ENCODE measurements at regions not wholly inside any gene's neighbourhood (a gene's known extent, or its start where the extent isn't known, plus 50 kb on each side); places are given as distances from the start of the nearest gene placed in this dataset.
A peak's percentile ranks its signal among the peaks of the same experiment; 100 is the strongest.

DNA sequence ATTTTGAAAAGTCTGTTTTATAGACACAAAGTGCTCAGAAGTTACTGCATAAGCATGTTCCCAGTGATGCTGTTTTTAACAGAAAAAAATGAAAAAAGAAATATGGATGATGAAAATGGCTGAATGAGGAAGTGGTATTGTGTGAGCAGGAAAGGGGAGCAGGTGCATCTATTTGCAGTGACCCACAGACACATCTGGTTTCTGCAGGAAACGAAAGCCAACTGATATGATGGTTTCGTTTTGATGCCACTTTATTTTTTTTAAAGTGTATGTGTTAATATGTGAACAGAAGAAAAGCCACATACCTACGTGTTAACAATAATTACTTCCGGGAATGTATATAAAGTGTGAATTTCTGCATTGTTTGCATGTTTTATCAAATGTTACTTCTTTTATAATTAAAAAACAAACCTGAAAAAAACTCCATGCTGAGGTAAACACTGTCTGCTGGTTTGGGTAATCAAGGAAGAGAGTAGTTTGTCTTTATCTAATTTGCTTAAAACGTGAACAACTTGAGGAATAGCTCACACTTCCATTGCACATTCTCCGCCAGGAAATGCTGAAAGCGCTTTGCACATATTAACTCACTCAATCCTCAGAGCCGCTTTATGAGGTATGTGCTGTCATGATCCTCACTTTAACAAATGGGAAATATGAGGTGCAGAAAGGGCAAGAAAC, 1335.9 kb downstream of the TBC1D22A start:
- no peak for TF ChIP-seq POLR2A (IDR thresholded peaks at IDR 0.05)
- TF ChIP-seq, protein P1, sequence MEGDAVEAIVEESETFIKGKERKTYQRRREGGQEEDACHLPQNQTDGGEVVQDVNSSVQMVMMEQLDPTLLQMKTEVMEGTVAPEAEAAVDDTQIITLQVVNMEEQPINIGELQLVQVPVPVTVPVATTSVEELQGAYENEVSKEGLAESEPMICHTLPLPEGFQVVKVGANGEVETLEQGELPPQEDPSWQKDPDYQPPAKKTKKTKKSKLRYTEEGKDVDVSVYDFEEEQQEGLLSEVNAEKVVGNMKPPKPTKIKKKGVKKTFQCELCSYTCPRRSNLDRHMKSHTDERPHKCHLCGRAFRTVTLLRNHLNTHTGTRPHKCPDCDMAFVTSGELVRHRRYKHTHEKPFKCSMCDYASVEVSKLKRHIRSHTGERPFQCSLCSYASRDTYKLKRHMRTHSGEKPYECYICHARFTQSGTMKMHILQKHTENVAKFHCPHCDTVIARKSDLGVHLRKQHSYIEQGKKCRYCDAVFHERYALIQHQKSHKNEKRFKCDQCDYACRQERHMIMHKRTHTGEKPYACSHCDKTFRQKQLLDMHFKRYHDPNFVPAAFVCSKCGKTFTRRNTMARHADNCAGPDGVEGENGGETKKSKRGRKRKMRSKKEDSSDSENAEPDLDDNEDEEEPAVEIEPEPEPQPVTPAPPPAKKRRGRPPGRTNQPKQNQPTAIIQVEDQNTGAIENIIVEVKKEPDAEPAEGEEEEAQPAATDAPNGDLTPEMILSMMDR (IDR thresholded peaks at IDR 0.05): no peak
- no peaks in the 10 kb centered on the region for H3K4me1 ChIP-seq

GRCh38 chr22:48097723-48098122, 1335.3 kb downstream of the TBC1D22A start:
- Histone ChIP-seq H3K4me1 (no peaks in the 10 kb centered on the region), H3K27me3 (peaks cover 0 to 38% (median 8%) of the 10 kb centered on the region in 9 donors), H3K36me3 (no peaks in the 10 kb centered on the region), H3K27ac (peak overlapping the region in 1 of 12 donors; percentile 68), H3K4me3 (no peak overlapping the region), H3K9me3 (no peaks in the 10 kb centered on the region)
- TF ChIP-seq, protein P1 (IDR thresholded peaks at IDR 0.05): no peak
- TF ChIP-seq POLR2A (IDR thresholded peaks at IDR 0.05): no peak
- no peak for ATAC-seq
- intact Hi-C loops (cut with DNase I): no loop called here
- WGBS, 4 donors: 59 to 75% (median 64%) methylated on average over 6 to 7 of the region's 7 CpGs
- no peak for DNase-seq

More for the DNA sequence above, 1335.9 kb downstream of the TBC1D22A start:
- no peaks in the 10 kb centered on the region for H3K9me3 ChIP-seq
- 61 to 67% (median 63%) methylated on average over 8 of the region's 8 CpGs for WGBS, 4 donors
- intact Hi-C loops (cut with DNase I): no loop called here
- DNase-seq (no peak), ATAC-seq (no peak)
- no peaks in the 10 kb centered on the region for H3K36me3 ChIP-seq
- peak overlapping the region in 1 of 12 donors; percentile 68 for H3K27ac ChIP-seq
- no peak overlapping the region for H3K4me3 ChIP-seq
- H3K27me3 ChIP-seq: peaks cover 0 to 35% (median 8%) of the 10 kb centered on the region in 9 donors

DNA sequence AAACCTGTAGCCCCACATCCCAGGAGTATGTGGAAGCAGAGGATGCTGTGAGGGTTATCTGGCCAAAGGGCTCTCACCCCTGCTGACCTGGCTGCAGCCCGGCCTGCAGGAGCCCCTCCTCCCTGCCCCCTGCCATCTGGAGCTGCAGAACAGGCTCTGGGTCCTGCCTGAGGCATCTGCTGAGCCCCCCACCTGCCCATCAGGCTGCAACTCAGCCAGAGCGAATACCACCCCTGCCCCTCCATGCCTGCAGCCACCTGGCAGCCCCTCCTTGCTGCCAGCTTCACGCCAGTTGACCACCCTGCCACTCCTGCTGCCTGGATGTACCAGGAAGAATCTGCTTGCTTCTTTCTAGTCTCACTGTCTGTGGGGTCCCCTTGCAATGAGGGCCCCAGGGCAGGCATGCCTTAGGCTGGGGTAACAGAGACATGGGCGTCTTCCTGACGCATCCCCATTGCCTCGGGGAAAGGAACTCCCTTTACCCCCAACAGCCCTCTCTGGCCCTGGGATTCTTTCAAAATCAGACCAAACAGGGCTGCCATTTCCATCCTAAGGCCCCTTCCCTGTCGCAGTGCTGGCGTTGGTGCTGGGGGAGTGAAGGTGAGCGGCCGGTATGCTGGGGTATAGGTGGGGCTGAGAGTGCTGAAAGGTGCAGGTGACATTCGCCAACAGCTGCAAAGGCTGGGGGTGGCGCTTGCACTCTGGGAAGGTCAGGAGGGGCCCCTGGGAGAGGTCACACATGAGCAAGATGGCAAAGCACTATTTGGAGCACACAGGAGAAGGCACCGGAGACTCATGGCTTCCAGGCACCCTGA, 1334.6 kb downstream of the TBC1D22A start:
- Histone ChIP-seq H3K9me3 (no peaks in the 10 kb centered on the region), H3K27me3 (peaks cover 0 to 34% (median 6%) of the 10 kb centered on the region in 9 donors)

GRCh38 chr22:48096411-48096810, 1334.0 kb downstream of the TBC1D22A start:
- no peaks in the 10 kb centered on the region for H3K36me3 ChIP-seq
- peaks cover 0 to 29% (median 8%) of the 10 kb centered on the region in 9 donors for H3K27me3 ChIP-seq
- WGBS, 4 donors: 58 to 79% (median 70%) methylated on average over 6 to 7 of the region's 7 CpGs
- H3K9me3 ChIP-seq: no peaks in the 10 kb centered on the region
- TF ChIP-seq, protein P1 (IDR thresholded peaks at IDR 0.05): no peak
- no peak for TF ChIP-seq POLR2A (IDR thresholded peaks at IDR 0.05)
- no peak for DNase-seq
- intact Hi-C loops (cut with DNase I): no loop called here
- H3K4me3 ChIP-seq: no peak overlapping the region
- H3K4me1 ChIP-seq: no peaks in the 10 kb centered on the region
- ATAC-seq: no peak
- no peak overlapping the region for H3K27ac ChIP-seq

More for the DNA sequence above, 1334.6 kb downstream of the TBC1D22A start:
- peak overlapping the region in 1 of 12 donors; percentile 68 for H3K27ac ChIP-seq
- no peaks in the 10 kb centered on the region for H3K36me3 ChIP-seq
- TF ChIP-seq POLR2A (IDR thresholded peaks at IDR 0.05): no peak
- TF ChIP-seq, protein P1 (IDR thresholded peaks at IDR 0.05): no peak
- H3K4me1 ChIP-seq: no peaks in the 10 kb centered on the region
- WGBS, 4 donors: 32 to 55% (median 43%) methylated on average over 11 to 13 of the region's 13 CpGs
- DNase-seq (no peak), ATAC-seq (no peak)
- H3K4me3 ChIP-seq: no peak overlapping the region
- intact Hi-C loops (cut with DNase I): no loop called here

Measured in heart left ventricle (tissue), 16 donors.